Caco-2 (cell line): ENCODE measurements at regions not wholly inside any gene's neighbourhood (a gene's known extent, or its start where the extent isn't known, plus 50 kb on each side); places are given as distances from the start of the nearest gene placed in this dataset.

ENCODE experiments used
- BruUV-seq: library from RNA; stranded (reverse); fragments of 400-500 nt; replicated peaks from 2 replicates; lab custom pipeline; 2021; lab: Mats Ljungman, UMichigan
- CTCF ChIA-PET: fragments of 300-600 bp; sonication (Branson Sonifier 250); formaldehyde crosslinking; loops from one replicate; lab custom pipeline; 2022; ENCODE audit warnings: antibody characterized with exemption; lab: Charles Lee
- POLR2A ChIA-PET: fragments of 300-600 bp; sonication (Branson Sonifier 250); formaldehyde crosslinking; loops from one replicate; lab custom pipeline; 2022; ENCODE audit warnings: antibody characterized with exemption; lab: Charles Lee
- DNase-seq, 2 experiments: peaks; one replicate each; pipeline versions ENCODE4 v3.0.0 to v3.0.0-alpha.2; 2020 to 2022
- H3K27me3 ChIP-seq: replicated peaks from 2 replicates; pipeline ENCODE4 v1.6.0; 2011; ENCODE audit warnings: low read length; ENCODE audit not compliant: control insufficient read depth, insufficient read depth
- H3K36me3 ChIP-seq: 2 replicates; pipeline ENCODE4 v1.5.1; 2011; ENCODE audit warnings: low read length; ENCODE audit not compliant: control insufficient read depth, insufficient read depth
- H3K4me1 ChIP-seq: fragments of 250-450 bp; sonication (Bioruptor Pico); 2 replicates; pipeline ENCODE4 v1.5.1; 2020; ENCODE audit warnings: mild to moderate bottlenecking
- H3K4me3 ChIP-seq: 2 replicates; pipeline ENCODE4 v1.5.1; 2011; ENCODE audit warnings: low read depth, mild to moderate bottlenecking, control low read depth, low read length
- H3K9me3 ChIP-seq: fragments of 250-450 bp; sonication (Bioruptor Pico); 2 replicates; pipeline ENCODE4 v1.5.1; 2020; ENCODE audit warnings: mild to moderate bottlenecking, moderate library complexity
- H3K27ac Mint-ChIP-seq: one replicate; pipeline ENCODE4 v1.8.0; 2022; ENCODE audit warnings: mixed read lengths; ENCODE audit not compliant: unreplicated experiment
- H3K27me3 Mint-ChIP-seq: one replicate; pipeline ENCODE4 v1.8.0; 2022; ENCODE audit warnings: mixed read lengths; ENCODE audit not compliant: insufficient read depth, unreplicated experiment
- H3K36me3 Mint-ChIP-seq: one replicate; pipeline ENCODE4 v1.8.0; 2022; ENCODE audit warnings: mild to moderate bottlenecking, mixed read lengths; ENCODE audit not compliant: insufficient read depth, unreplicated experiment
- H3K4me1 Mint-ChIP-seq: one replicate; pipeline ENCODE4 v1.8.0; 2022; ENCODE audit warnings: low read depth, mixed read lengths; ENCODE audit not compliant: unreplicated experiment
- H3K4me3 Mint-ChIP-seq: one replicate; pipeline ENCODE4 v1.8.0; 2022; ENCODE audit warnings: mild to moderate bottlenecking, moderate library complexity, mixed read lengths; ENCODE audit not compliant: unreplicated experiment
- H3K9me3 Mint-ChIP-seq: one replicate; pipeline ENCODE4 v1.8.0; 2022; ENCODE audit warnings: mixed read lengths; ENCODE audit not compliant: unreplicated experiment
- intact Hi-C: fragments of 100-400 bp; cut with micrococcal nuclease; formaldehyde crosslinking; loops from one replicate; pipeline ENCODE4 v1.10.0; 2022; ENCODE audit not compliant: unreplicated experiment
- TF ChIP-seq, protein P1 (sequence below), 2 experiments: fragments of 200-600 bp in 1 of 2; IDR thresholded peaks; 1 replicate in 1 of 2; 2 replicates in 1 of 2; pipeline versions ENCODE4 v1.5.1 to v1.8.0; 2011 to 2022; ENCODE audit warnings: antibody characterized with exemption in 1 of 2, control low read depth in 1 of 2, inconsistent platforms in 1 of 2, low read depth in 1 of 2, low read length in 1 of 2, mild to moderate bottlenecking in 1 of 2, moderate library complexity in 1 of 2; ENCODE audit not compliant: insufficient read depth in 1 of 2, severe bottlenecking in 1 of 2, unreplicated experiment in 1 of 2

DNA sequence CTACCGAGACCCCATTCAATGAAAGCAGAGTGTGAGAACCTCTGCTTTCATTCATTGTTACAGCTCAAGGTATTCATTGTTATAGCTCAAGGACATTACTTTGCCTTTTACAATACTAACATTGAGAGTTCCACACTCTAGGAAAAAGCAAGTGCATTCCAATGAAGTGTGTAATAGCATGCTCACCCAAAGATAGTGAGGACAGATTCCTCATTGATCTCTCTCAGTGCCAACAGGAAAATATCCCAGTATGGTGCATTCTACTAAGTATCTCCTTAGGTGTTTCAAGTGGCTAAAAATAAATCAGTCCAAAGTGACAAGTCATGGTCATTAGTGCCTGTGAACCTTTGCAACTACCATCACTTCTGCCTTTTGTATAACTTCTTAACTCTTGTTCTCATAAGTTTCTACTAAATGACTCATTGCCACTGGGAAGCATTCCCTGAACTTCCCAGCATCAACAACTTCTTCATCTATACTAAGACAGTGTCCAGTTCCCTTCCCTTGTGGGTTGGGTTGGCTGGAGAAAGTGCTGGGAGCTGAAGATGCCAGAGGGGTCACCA is 140.7 kb upstream of the STXBP5 start:
- no peaks in the 10 kb centered on the region for H3K36me3 Mint-ChIP-seq
- ChIA-PET CTCF (no interaction called here), POLR2A (no interaction called here)
- H3K9me3 Mint-ChIP-seq, result peaks cover 10% of the 10 kb centered on the region
- intact Hi-C loops, result loop anchor here (5.0 kb wide), 1 partner anchor 139 kb away; the partner anchor contains the start of gene STXBP5
- TF ChIP-seq, protein P1, sequence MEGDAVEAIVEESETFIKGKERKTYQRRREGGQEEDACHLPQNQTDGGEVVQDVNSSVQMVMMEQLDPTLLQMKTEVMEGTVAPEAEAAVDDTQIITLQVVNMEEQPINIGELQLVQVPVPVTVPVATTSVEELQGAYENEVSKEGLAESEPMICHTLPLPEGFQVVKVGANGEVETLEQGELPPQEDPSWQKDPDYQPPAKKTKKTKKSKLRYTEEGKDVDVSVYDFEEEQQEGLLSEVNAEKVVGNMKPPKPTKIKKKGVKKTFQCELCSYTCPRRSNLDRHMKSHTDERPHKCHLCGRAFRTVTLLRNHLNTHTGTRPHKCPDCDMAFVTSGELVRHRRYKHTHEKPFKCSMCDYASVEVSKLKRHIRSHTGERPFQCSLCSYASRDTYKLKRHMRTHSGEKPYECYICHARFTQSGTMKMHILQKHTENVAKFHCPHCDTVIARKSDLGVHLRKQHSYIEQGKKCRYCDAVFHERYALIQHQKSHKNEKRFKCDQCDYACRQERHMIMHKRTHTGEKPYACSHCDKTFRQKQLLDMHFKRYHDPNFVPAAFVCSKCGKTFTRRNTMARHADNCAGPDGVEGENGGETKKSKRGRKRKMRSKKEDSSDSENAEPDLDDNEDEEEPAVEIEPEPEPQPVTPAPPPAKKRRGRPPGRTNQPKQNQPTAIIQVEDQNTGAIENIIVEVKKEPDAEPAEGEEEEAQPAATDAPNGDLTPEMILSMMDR (IDR thresholded peaks at IDR 0.05; ENCODE audit: insufficient read depth in 1 of 2, low read depth in 1 of 2, low read length in 1 of 2, severe bottlenecking in 1 of 2, unreplicated experiment in 1 of 2), result no peak
- no peaks in the 10 kb centered on the region for H3K27me3 Mint-ChIP-seq
- no peaks in the 10 kb centered on the region for H3K36me3 ChIP-seq
- H3K4me1 ChIP-seq, result 0 out of 2 replicates have a peak, but pooled peaks cover 7% of the 10 kb centered on the region
- H3K4me3 ChIP-seq, result no peak overlapping the region
- H3K27me3 ChIP-seq, result no peaks in the 10 kb centered on the region
- peaks cover 5% of the 10 kb centered on the region for H3K4me1 Mint-ChIP-seq
- H3K9me3 ChIP-seq, result no peaks in the 10 kb centered on the region
- H3K4me3 Mint-ChIP-seq, result no peak overlapping the region
- no peak for DNase-seq
- no peak overlapping the region for H3K27ac Mint-ChIP-seq
- no TSS peak for BruUV-seq

DNA sequence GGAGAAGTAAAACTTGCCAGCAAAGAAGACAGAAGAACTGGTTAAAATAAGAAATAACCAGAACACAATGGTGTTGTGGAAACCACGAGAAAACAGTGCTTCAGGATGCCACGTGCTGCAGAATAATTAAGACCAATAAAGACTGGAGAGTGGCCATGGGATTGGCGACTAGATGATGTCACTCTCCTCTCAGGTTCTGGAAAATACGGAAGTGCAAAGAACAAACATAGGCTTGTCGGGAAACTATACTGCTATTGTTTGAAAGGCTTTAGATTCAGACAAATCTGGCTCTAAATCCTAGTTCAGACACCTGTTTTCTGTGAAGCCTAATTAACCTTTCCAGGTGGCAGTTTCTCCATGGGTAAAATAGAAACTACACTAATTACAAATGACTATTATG is 138.4 kb upstream of the STXBP5 start:
- TF ChIP-seq, protein P1 (IDR thresholded peaks at IDR 0.05; ENCODE audit: insufficient read depth in 1 of 2, low read depth in 1 of 2, low read length in 1 of 2, severe bottlenecking in 1 of 2, unreplicated experiment in 1 of 2), result no peak
- no peaks in the 10 kb centered on the region for H3K27me3 Mint-ChIP-seq
- no peaks in the 10 kb centered on the region for H3K36me3 ChIP-seq
- no peaks in the 10 kb centered on the region for H3K36me3 Mint-ChIP-seq
- ChIA-PET CTCF (no interaction called here), POLR2A (no interaction called here)
- no TSS peak for BruUV-seq
- H3K4me3 Mint-ChIP-seq, result no peak overlapping the region
- H3K27me3 ChIP-seq, result no peaks in the 10 kb centered on the region
- intact Hi-C loops, result no loop called here
- peaks cover 5% of the 10 kb centered on the region for H3K4me1 Mint-ChIP-seq
- H3K4me1 ChIP-seq, result 0 out of 2 replicates have a peak, but pooled peaks cover 7% of the 10 kb centered on the region
- no peak overlapping the region for H3K27ac Mint-ChIP-seq
- DNase-seq, result no peak
- H3K9me3 ChIP-seq, result no peaks in the 10 kb centered on the region
- H3K9me3 Mint-ChIP-seq, result peaks cover 24% of the 10 kb centered on the region
- H3K4me3 ChIP-seq, result no peak overlapping the region

DNA sequence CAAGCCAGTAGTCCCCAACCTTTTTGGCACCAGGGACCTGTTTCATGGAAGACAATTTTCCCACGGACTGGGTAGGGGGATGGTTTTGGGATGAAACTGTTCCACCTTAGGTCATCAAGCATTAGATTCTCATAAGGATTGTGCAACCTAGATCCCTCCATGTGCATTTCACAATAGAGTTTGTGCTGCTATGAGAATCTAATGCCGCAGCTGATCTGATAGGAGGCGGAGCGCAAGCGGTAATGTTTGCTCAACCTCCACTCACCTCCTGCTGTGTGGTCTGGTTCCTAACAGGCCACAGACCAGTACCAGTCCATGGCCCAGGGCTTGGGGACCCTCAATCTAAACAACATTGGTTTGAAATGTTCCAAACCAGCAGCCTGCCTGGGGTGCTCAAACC is 137.0 kb upstream of the STXBP5 start:
- Mint-ChIP-seq H3K36me3 (no peaks in the 10 kb centered on the region), H3K9me3 (peaks cover 24% of the 10 kb centered on the region), H3K27me3 (no peaks in the 10 kb centered on the region), H3K27ac (no peak overlapping the region), H3K4me3 (no peak overlapping the region), H3K4me1 (peaks cover 5% of the 10 kb centered on the region)
- no peaks in the 10 kb centered on the region for H3K36me3 ChIP-seq
- TF ChIP-seq, protein P1 (IDR thresholded peaks at IDR 0.05; ENCODE audit: insufficient read depth in 1 of 2, low read depth in 1 of 2, low read length in 1 of 2, severe bottlenecking in 1 of 2, unreplicated experiment in 1 of 2), result no peak
- POLR2A ChIA-PET, result no interaction called here
- no peaks in the 10 kb centered on the region for H3K9me3 ChIP-seq
- H3K27me3 ChIP-seq, result no peaks in the 10 kb centered on the region
- no peak for DNase-seq
- intact Hi-C loops, result no loop called here
- no TSS peak for BruUV-seq
- 0 out of 2 replicates have a peak, but pooled peaks cover 7% of the 10 kb centered on the region for H3K4me1 ChIP-seq
- CTCF ChIA-PET, result no interaction called here
- no peak overlapping the region for H3K4me3 ChIP-seq
